ENCODE measurements at regions not wholly inside any gene's neighbourhood (a gene's known extent, or its start where the extent isn't known, plus 50 kb on each side); places are given as distances from the start of the nearest gene placed in this dataset.

GRCh38 chr4:124318292-124318691 is 394.2 kb downstream of the ANKRD50 start:
- Mint-ChIP-seq H3K27me3 (ENCODE audit: low read depth, unreplicated experiment) (no peaks in the 10 kb centered on the region), H3K4me3 (ENCODE audit: unreplicated experiment) (no peak overlapping the region), H3K9me3 (ENCODE audit: unreplicated experiment) (no peaks in the 10 kb centered on the region), H3K36me3 (ENCODE audit: low read depth, unreplicated experiment) (no peaks in the 10 kb centered on the region), H3K27ac (ENCODE audit: unreplicated experiment) (no peak overlapping the region), H3K4me1 (ENCODE audit: low read depth, unreplicated experiment) (no peaks in the 10 kb centered on the region)
- H3K27me3 ChIP-seq (ENCODE audit: insufficient read depth, low read length) = no peaks in the 10 kb centered on the region
- H3K27ac ChIP-seq (ENCODE audit: low read depth, low read length) = no peak overlapping the region
- FAIRE-seq (no peak), DNase-seq (ENCODE audit: low read depth) (no peak)
- no peak overlapping the region for H3K9ac ChIP-seq (ENCODE audit: low read length)
- no peak overlapping the region for H2AFZ ChIP-seq (ENCODE audit: low read depth, low read length)
- no peaks in the 10 kb centered on the region for H4K20me1 ChIP-seq (ENCODE audit: insufficient read depth, low read length)
- H3K36me3 ChIP-seq (ENCODE audit: insufficient read depth, low read length) = no peaks in the 10 kb centered on the region
- no peak overlapping the region for H3K4me3 ChIP-seq (ENCODE audit: insufficient read depth, low read depth, low read length)
- no peaks in the 10 kb centered on the region for H3K9me3 ChIP-seq (ENCODE audit: insufficient read depth, low read depth, low read length)
- TF ChIP-seq CTCF (IDR thresholded peaks at IDR 0.05; ENCODE audit: insufficient read depth, low read depth, low read length) = no peak
- TF ChIP-seq EZH2 (IDR thresholded peaks at IDR 0.05; ENCODE audit: insufficient read depth, low read length) = no peak
- no peaks in the 10 kb centered on the region for H3K79me2 ChIP-seq (ENCODE audit: insufficient read depth, low read length)
- H3K4me1 ChIP-seq (ENCODE audit: insufficient read depth, low read length) = no peaks in the 10 kb centered on the region
- H3K4me2 ChIP-seq (ENCODE audit: low read length) = no peak overlapping the region

- no peak overlapping the region for H3K4me3 Mint-ChIP-seq (ENCODE audit: unreplicated experiment)
- H3K27ac ChIP-seq (ENCODE audit: low read depth, low read length) = no peak overlapping the region
- no peak overlapping the region for H2AFZ ChIP-seq (ENCODE audit: low read depth, low read length)
- FAIRE-seq (no peak), DNase-seq (ENCODE audit: low read depth) (peak; percentile 10)
- H3K9me3 Mint-ChIP-seq (ENCODE audit: unreplicated experiment) = no peaks in the 10 kb centered on the region
- H3K36me3 Mint-ChIP-seq (ENCODE audit: low read depth, unreplicated experiment) = no peaks in the 10 kb centered on the region
- TF ChIP-seq EZH2 (IDR thresholded peaks at IDR 0.05; ENCODE audit: insufficient read depth, low read length) = no peak
- no peak for TF ChIP-seq CTCF (IDR thresholded peaks at IDR 0.05; ENCODE audit: insufficient read depth, low read depth, low read length)
- H3K4me3 ChIP-seq (ENCODE audit: insufficient read depth, low read depth, low read length) = no peak overlapping the region
- no peak overlapping the region for H3K4me2 ChIP-seq (ENCODE audit: low read length)
- H4K20me1 ChIP-seq (ENCODE audit: insufficient read depth, low read length) = no peaks in the 10 kb centered on the region
- no peaks in the 10 kb centered on the region for H3K4me1 ChIP-seq (ENCODE audit: insufficient read depth, low read length)
- H3K9ac ChIP-seq (ENCODE audit: low read length) = no peak overlapping the region
- no peaks in the 10 kb centered on the region for H3K9me3 ChIP-seq (ENCODE audit: insufficient read depth, low read depth, low read length)
- no peaks in the 10 kb centered on the region for H3K36me3 ChIP-seq (ENCODE audit: insufficient read depth, low read length)
- H3K27me3 Mint-ChIP-seq (ENCODE audit: low read depth, unreplicated experiment) = no peaks in the 10 kb centered on the region
- no peaks in the 10 kb centered on the region for H3K79me2 ChIP-seq (ENCODE audit: insufficient read depth, low read length)
- no peaks in the 10 kb centered on the region for H3K27me3 ChIP-seq (ENCODE audit: insufficient read depth, low read length)
- H3K27ac Mint-ChIP-seq (ENCODE audit: unreplicated experiment) = no peak overlapping the region
- H3K4me1 Mint-ChIP-seq (ENCODE audit: low read depth, unreplicated experiment) = no peaks in the 10 kb centered on the region
Observed at GRCh38 chr4:124321364-124321763, 391.2 kb downstream of the ANKRD50 start.

GRCh38 chr4:124322234-124323065 is 390.1 kb downstream of the ANKRD50 start:
- Mint-ChIP-seq H3K27ac (ENCODE audit: unreplicated experiment) (no peak overlapping the region), H3K27me3 (ENCODE audit: low read depth, unreplicated experiment) (no peaks in the 10 kb centered on the region), H3K4me1 (ENCODE audit: low read depth, unreplicated experiment) (no peaks in the 10 kb centered on the region), H3K4me3 (ENCODE audit: unreplicated experiment) (no peak overlapping the region), H3K9me3 (ENCODE audit: unreplicated experiment) (no peaks in the 10 kb centered on the region), H3K36me3 (ENCODE audit: low read depth, unreplicated experiment) (no peaks in the 10 kb centered on the region)
- Histone ChIP-seq H3K79me2 (ENCODE audit: insufficient read depth, low read length) (no peaks in the 10 kb centered on the region), H3K4me3 (ENCODE audit: insufficient read depth, low read depth, low read length) (no peak overlapping the region), H3K27ac (ENCODE audit: low read depth, low read length) (no peak overlapping the region), H3K9ac (ENCODE audit: low read length) (no peak overlapping the region), H3K9me3 (ENCODE audit: insufficient read depth, low read depth, low read length) (no peaks in the 10 kb centered on the region), H3K4me2 (ENCODE audit: low read length) (no peak overlapping the region), H3K4me1 (ENCODE audit: insufficient read depth, low read length) (no peaks in the 10 kb centered on the region), H3K36me3 (ENCODE audit: insufficient read depth, low read length) (no peaks in the 10 kb centered on the region), H4K20me1 (ENCODE audit: insufficient read depth, low read length) (no peaks in the 10 kb centered on the region), H2AFZ (ENCODE audit: low read depth, low read length) (no peak overlapping the region), H3K27me3 (ENCODE audit: insufficient read depth, low read length) (no peaks in the 10 kb centered on the region)
- FAIRE-seq (peak; percentile 83), DNase-seq (ENCODE audit: low read depth) (peak; percentile 13)
- TF ChIP-seq EZH2 (IDR thresholded peaks at IDR 0.05; ENCODE audit: insufficient read depth, low read length) (no peak), CTCF (IDR thresholded peaks at IDR 0.05; ENCODE audit: insufficient read depth, low read depth, low read length) (peak; percentile 62)
